Loucy (cell line): ENCODE measurements at regions not wholly inside any gene's neighbourhood (a gene's known extent, or its start where the extent isn't known, plus 50 kb on each side); places are given as distances from the start of the nearest gene placed in this dataset.

Source experiments
- H2AFZ ChIP-seq: fragments of 200-600 bp; sonication (generic); 2 replicates; pipeline ENCODE4 v1.6.0; 2016; ENCODE audit warnings: antibody characterized with exemption, mild to moderate bottlenecking, low read length, moderate library complexity
- H3F3A ChIP-seq: fragments of 200-600 bp; 2 replicates; pipeline ENCODE4 v1.6.0; 2016; ENCODE audit warnings: antibody characterized with exemption, low read depth, mild to moderate bottlenecking
- H3K27me3 ChIP-seq: fragments of 200-600 bp; sonication (generic); 2 replicates; pipeline ENCODE4 v1.6.1; 2014; ENCODE audit warnings: low read length, mild to moderate bottlenecking; ENCODE audit not compliant: insufficient read depth, poor library complexity, severe bottlenecking
- H3K36me3 ChIP-seq: fragments of 200-600 bp; sonication (generic); 2 replicates; pipeline ENCODE4 v1.6.1; 2016; ENCODE audit warnings: low read length; ENCODE audit not compliant: insufficient read depth
- H3K4me1 ChIP-seq: fragments of 200-600 bp; sonication (generic); 2 replicates; pipeline ENCODE4 v1.5.1; 2014; ENCODE audit warnings: low read length, mild to moderate bottlenecking; ENCODE audit not compliant: insufficient read depth, poor library complexity, severe bottlenecking
- H3K4me2 ChIP-seq: fragments of 200-600 bp; sonication (generic); 2 replicates; pipeline ENCODE4 v1.6.0; 2014; ENCODE audit warnings: antibody characterized with exemption, low read length, low read depth, mild to moderate bottlenecking; ENCODE audit not compliant: poor library complexity, severe bottlenecking
- H3K4me3 ChIP-seq: fragments of 200-600 bp; sonication (generic); 2 replicates; pipeline ENCODE4 v1.5.1; 2014; ENCODE audit warnings: low read length, mild to moderate bottlenecking, mixed read lengths; ENCODE audit not compliant: poor library complexity, severe bottlenecking
- H3K79me2 ChIP-seq: fragments of 200-600 bp; sonication (generic); 2 replicates; pipeline ENCODE4 v1.6.1; 2014; ENCODE audit warnings: low read length; ENCODE audit not compliant: insufficient read depth
- H3K9ac ChIP-seq: fragments of 200-600 bp; sonication (generic); 2 replicates; pipeline ENCODE4 v1.6.0; 2014; ENCODE audit warnings: mild to moderate bottlenecking, low read depth, low read length, moderate library complexity; ENCODE audit not compliant: poor library complexity, severe bottlenecking
- H3K9me2 ChIP-seq: fragments of 200-600 bp; sonication (generic); replicated peaks from 2 replicates; pipeline ENCODE4 v1.6.1; 2016; ENCODE audit warnings: low read depth, low read length, mixed read lengths
- H3K9me3 ChIP-seq: fragments of 200-600 bp; sonication (generic); 2 replicates; pipeline ENCODE4 v1.6.1; 2014; ENCODE audit warnings: mild to moderate bottlenecking, antibody characterized with exemption, low read length, low read depth; ENCODE audit not compliant: insufficient read depth
- H4K20me1 ChIP-seq: fragments of 200-600 bp; sonication (generic); 2 replicates; pipeline ENCODE4 v1.6.0; 2014; ENCODE audit warnings: antibody characterized with exemption, low read length, mild to moderate bottlenecking; ENCODE audit not compliant: insufficient read depth, poor library complexity, severe bottlenecking
- CTCF ChIP-seq: fragments of 200-600 bp; sonication (generic); conservative IDR thresholded peaks from 2 replicates; pipeline ENCODE4 v1.5.1; 2014; ENCODE audit warnings: mild to moderate bottlenecking, antibody characterized with exemption, low read length
- EZH2phosphoT487 ChIP-seq: fragments of 200-600 bp; IDR thresholded peaks from 2 replicates; pipeline ENCODE4 v1.6.1; 2018; ENCODE audit warnings: antibody characterized with exemption, mild to moderate bottlenecking, moderate library complexity, borderline replicate concordance

GRCh38 chr7:126052229-126052628 is 1122.6 kb upstream of the POT1 start:
- Histone ChIP-seq H3K9me2 (no peaks in the 10 kb centered on the region), H4K20me1 (no peaks in the 10 kb centered on the region), H3K4me3 (no peak overlapping the region), H3K4me2 (no peak overlapping the region), H3K4me1 (no peaks in the 10 kb centered on the region), H3K79me2 (no peaks in the 10 kb centered on the region), H3K9me3 (no peaks in the 10 kb centered on the region), H3K27me3 (no peaks in the 10 kb centered on the region), H3K36me3 (no peaks in the 10 kb centered on the region), H2AFZ (no peak overlapping the region), H3K9ac (no peak overlapping the region), H3F3A (no peaks in the 10 kb centered on the region)
- TF ChIP-seq CTCF (no peak), EZH2phosphoT487 (no peak)

DNA sequence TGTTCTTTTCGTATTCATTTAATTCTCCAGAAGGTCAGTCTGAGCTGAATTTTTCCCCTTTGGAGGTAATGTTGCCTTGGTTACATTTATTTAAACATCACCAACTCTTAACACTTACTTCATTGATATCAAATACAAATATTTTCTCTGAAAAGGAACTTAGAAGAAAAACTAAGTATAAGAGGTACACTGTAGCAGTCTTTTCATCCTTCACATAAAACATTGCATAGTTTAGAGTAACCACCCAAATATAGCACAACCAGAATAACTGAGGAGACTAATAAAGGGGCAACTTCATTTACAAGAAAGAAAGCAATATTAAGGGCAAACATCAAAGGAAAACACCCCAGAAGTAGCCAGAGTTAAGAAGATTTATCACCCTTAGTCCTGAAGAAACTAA is 1115.0 kb upstream of the POT1 start:
- H3K36me3 ChIP-seq: no peaks in the 10 kb centered on the region
- H3K9me2 ChIP-seq: no peaks in the 10 kb centered on the region
- H3K4me3 ChIP-seq: no peak overlapping the region
- no peaks in the 10 kb centered on the region for H3K27me3 ChIP-seq
- H3K4me2 ChIP-seq: no peak overlapping the region
- H3K9me3 ChIP-seq: no peaks in the 10 kb centered on the region
- no peak overlapping the region for H3K9ac ChIP-seq
- TF ChIP-seq EZH2phosphoT487 (no peak), CTCF (no peak)
- no peaks in the 10 kb centered on the region for H3K79me2 ChIP-seq
- H3K4me1 ChIP-seq: no peaks in the 10 kb centered on the region
- no peaks in the 10 kb centered on the region for H4K20me1 ChIP-seq
- H2AFZ ChIP-seq: no peak overlapping the region
- H3F3A ChIP-seq: no peaks in the 10 kb centered on the region

GRCh38 chr7:126041472-126041871 is 1111.8 kb upstream of the POT1 start:
- H3K9me2 ChIP-seq: no peaks in the 10 kb centered on the region
- no peaks in the 10 kb centered on the region for H3K36me3 ChIP-seq
- H3K4me2 ChIP-seq: no peak overlapping the region
- no peak for TF ChIP-seq EZH2phosphoT487
- no peak for TF ChIP-seq CTCF
- no peaks in the 10 kb centered on the region for H4K20me1 ChIP-seq
- no peaks in the 10 kb centered on the region for H3K9me3 ChIP-seq
- H3K9ac ChIP-seq: no peak overlapping the region
- H3K4me3 ChIP-seq: no peak overlapping the region
- H3K4me1 ChIP-seq: no peaks in the 10 kb centered on the region
- H3K27me3 ChIP-seq: no peaks in the 10 kb centered on the region
- H2AFZ ChIP-seq: no peak overlapping the region
- no peaks in the 10 kb centered on the region for H3K79me2 ChIP-seq
- no peaks in the 10 kb centered on the region for H3F3A ChIP-seq
